Epithelial cell of prostate (primary cell): ENCODE measurements at regions not wholly inside any gene's neighbourhood (a gene's known extent, or its start where the extent isn't known, plus 50 kb on each side); places are given as distances from the start of the nearest gene placed in this dataset.

ENCODE experiments used
- DNase-seq: peaks from one replicate; pipeline ENCODE4 v3.0.0-alpha.2; 2011; ENCODE audit warnings: low read depth, low spot score
- H3K27ac ChIP-seq: fragments of 450-650 bp; 2 replicates; pipeline ENCODE4 v1.5.1; 2017; ENCODE audit warnings: mild to moderate bottlenecking

DNA sequence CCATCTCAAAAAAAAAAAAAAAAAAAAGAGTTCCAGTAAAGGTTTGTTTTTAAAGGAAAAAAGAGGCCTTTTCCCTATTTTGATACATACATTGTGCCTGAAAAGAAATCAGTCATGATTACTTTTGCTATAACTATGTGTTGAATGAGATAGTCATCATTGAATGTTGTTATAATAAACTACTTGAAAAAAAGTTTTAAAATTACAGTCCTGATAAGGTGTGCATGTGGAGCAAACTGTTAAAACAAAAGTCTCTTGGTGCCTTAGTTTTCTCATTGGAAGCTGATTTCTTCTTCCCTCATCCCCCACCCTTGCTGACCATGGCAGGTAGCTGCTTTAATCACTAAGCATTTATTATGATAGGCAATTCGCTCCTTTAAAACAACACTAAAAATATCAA is 172.3 kb upstream of the TBCA start:
- H3K27ac ChIP-seq, result no peak overlapping the region
- DNase-seq, result no peak

GRCh38 chr5:77947041-77947428 is 170.9 kb upstream of the TBCA start:
- no peak overlapping the region for H3K27ac ChIP-seq
- no peak for DNase-seq

GRCh38 chr5:77946381-77947040 is 170.4 kb upstream of the TBCA start:
- DNase-seq, result no peak
- H3K27ac ChIP-seq, result no peak overlapping the region

DNA sequence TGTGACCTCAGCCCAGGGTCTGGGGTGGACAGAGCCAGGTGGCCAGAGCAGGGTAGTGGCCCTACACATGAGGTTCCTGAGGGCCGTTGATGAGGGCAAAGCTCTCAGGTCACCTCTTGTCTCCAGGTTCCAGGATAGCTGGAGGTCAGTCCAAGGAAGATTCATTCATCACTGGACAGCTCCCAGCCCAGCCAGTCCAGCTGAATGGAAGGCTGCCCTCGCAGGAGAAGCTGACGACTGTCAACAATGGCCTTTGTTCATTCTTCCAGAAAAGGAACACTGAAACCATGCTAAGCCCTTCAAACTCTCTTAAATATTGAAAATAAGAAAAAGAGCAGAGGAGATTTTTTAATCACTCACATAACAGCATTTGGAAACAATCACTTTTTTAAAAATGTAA is 169.7 kb upstream of the TBCA start:
- DNase-seq, result no peak
- H3K27ac ChIP-seq, result no peak overlapping the region

- no peak overlapping the region for H3K27ac ChIP-seq
- DNase-seq, result no peak
Measured at GRCh38 chr5:77944757-77945340, 168.7 kb upstream of the TBCA start.

DNA sequence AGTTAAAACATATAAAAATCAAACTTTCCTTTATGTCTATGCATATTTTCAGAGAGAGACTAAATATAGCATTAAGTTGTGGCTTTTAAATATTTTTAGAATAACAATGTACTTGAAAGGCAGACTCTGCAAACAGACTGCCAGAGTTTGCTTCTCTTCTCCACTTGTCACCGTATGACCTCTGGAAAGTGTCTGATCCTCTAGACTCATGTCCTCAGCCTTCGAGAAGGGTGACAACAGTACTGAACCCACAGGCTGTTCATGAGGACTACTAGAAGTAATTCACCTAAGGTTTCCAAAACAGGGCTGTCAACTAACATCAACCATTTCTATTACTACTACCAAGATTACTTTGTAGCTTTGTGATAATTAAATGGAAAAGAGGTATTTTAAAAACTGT is 167.7 kb upstream of the TBCA start:
- no peak overlapping the region for H3K27ac ChIP-seq
- DNase-seq, result no peak

GRCh38 chr5:77942578-77943239 is 166.6 kb upstream of the TBCA start:
- no peak for DNase-seq
- H3K27ac ChIP-seq, result no peak overlapping the region

GRCh38 chr5:77937015-77937908 is 161.1 kb upstream of the TBCA start:
- DNase-seq, result no peak
- no peak overlapping the region for H3K27ac ChIP-seq

- DNase-seq, result no peak
- H3K27ac ChIP-seq, result no peak overlapping the region
Measured at GRCh38 chr5:77936365-77936693, 160.2 kb upstream of the TBCA start.

GRCh38 chr5:77935506-77936364 is 159.6 kb upstream of the TBCA start:
- no peak for DNase-seq

DNA sequence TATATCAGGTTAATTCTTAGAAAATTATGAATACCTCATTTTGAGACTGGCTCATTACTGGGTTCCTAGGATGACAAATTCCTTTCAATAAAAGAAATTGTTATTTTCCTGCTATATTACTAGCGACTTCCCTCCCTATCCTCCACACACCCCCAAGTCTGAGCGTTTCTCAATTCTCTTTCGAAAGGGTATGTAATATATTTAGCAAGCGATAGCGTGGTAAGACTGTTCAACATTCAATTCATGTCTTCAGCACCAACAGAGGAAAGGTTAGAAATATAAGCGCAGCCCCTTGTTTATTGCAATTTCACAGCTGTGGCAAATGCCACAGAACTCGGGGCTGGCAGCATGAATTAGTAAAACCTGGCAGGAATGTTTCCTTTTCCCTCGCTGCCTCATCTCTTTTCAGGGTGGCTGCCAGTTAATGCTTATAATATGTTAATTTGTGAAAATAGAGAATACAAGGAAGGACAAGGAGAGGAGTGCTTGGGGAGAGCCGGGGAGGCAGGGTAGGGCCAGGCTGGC is 152.7 kb upstream of the TBCA start:
- no peak for DNase-seq
- H3K27ac ChIP-seq, result no peak overlapping the region

More at GRCh38 chr5:77935506-77936364, 159.6 kb upstream of the TBCA start:
- no peak overlapping the region for H3K27ac ChIP-seq

- no peak for DNase-seq
Measured at GRCh38 chr5:77926337-77926736, 150.2 kb upstream of the TBCA start.

DNA sequence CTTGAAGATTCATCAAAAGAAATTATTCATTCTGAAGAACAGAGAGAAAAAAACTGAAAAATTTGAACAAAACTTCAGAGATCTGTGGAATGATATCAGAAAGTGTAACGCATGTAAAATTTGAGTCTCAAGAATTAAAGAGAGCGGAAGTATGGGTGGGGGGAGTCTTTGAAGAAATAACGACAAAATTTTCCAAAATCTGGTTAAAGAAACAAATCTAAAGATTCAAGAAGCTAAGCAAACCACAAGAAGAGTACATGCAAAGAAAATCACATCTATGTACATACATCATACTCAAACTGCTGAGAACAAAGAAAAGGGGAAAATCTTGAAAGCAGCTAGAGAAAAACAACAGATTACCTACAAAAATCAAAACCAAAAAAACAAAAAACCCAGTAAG is 149.4 kb upstream of the TBCA start:
- no peak for DNase-seq
- H3K27ac ChIP-seq, result no peak overlapping the region

More at GRCh38 chr5:77926337-77926736, 150.2 kb upstream of the TBCA start:
- no peak overlapping the region for H3K27ac ChIP-seq

GRCh38 chr5:77924081-77924480 is 147.9 kb upstream of the TBCA start:
- H3K27ac ChIP-seq, result no peak overlapping the region
- DNase-seq, result no peak

GRCh38 chr5:77923666-77924065 is 147.5 kb upstream of the TBCA start:
- no peak overlapping the region for H3K27ac ChIP-seq
- DNase-seq, result no peak

DNA sequence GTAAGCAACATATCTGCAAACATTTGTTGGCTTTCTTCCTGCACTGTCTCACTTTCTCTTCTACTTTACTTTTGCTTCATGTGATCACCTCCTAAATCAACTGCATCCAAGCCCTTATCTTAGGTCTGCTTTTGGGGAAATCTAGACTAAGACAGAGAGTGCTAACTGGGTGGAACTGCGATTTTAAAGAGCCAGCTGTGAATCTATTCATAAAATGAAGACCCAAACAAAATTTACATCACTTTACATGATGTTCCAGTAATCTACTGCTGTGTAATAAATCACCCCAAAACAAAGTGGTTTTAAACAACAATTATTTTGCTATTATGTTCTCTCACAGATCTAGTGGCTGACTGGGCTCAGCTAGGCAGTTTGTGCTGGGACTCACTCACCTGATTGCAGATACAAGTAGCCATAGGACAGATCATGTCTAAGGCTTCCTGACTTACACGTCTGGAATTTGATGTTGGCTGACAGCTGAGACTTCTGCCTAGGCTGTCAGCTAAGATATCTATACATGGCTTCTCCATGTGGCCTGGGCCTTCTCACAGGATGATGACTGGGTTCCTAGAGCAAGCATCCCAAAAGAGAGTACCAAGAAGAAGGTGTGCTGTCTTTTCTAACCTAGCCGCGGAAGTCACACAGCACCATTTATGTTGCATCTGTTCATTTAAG is 145.1 kb upstream of the TBCA start:
- DNase-seq, result no peak
- H3K27ac ChIP-seq, result no peak overlapping the region

DNA sequence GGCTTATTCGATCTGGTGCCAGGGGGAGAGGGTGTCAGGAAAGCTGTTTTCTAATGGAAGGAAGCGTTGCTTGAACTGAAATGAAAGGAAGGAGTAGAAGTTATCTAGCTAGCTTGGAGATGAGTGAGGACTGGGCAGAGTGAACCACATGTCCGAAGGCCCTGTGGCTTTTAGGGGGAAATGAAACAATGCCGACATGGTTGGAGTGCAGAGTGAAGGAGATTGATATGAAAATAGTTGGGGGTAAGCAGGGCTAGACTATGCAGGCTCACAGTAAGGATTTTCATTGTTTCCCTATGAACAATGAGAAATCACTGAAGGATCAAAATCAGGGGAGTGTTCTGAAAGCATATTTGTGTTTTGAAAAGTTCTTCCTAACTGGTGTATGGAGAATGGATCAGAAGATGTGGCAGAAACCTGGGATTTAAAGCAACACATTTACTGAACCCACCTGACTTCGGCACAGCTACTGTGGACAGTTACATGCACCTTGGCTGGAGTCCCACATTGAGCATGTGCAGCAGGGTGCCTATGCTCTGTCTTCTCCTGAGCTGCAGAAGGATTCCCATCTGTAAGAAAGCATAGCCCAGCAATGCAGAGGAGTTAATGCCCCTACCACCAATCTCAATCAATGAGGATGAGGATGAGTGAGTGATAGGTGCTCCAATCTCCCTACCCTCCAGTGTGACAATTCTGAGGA is 144.4 kb upstream of the TBCA start:
- no peak for DNase-seq
- no peak overlapping the region for H3K27ac ChIP-seq

GRCh38 chr5:77915346-77915745 is 139.2 kb upstream of the TBCA start:
- no peak overlapping the region for H3K27ac ChIP-seq
- DNase-seq, result no peak

DNA sequence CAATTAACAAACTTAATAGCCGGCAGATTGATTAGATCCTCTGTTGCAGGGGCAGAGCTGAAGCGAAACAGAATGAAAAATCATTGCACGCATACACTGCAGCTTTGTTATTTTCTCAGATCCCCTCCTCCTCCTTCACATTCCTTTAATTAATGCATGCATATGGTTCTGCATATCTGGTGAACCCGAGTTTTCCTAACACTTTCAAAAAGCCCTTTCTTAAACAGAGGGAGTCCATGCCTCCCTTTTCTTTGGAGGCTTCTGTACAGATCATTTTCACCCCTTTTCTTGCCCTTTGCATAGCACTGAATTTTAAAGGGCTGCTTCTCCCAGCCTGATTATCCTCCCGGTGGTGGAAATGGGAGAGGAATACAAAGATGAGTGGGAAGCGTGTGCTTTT is 136.6 kb upstream of the TBCA start:
- H3K27ac ChIP-seq, result no peak overlapping the region
- no peak for DNase-seq
